COLO829 (cell line): ENCODE measurements at regions not wholly inside any gene's neighbourhood (a gene's known extent, or its start where the extent isn't known, plus 50 kb on each side); places are given as distances from the start of the nearest gene placed in this dataset.
"Not testable (repeated sequence)": the region's sequence is repeated elsewhere in the genome, so short reads cannot be mapped to it uniquely, and the experiment has no call there.

Experiments
- DNase-seq: peaks from one replicate; pipeline ENCODE4 v3.0.0; 2012; ENCODE audit warnings: low spot score

- not testable (repeated sequence) for DNase-seq
Observed at GRCh38 chr5:88615767-88616166, 267.2 kb downstream of the MEF2C start.

DNA sequence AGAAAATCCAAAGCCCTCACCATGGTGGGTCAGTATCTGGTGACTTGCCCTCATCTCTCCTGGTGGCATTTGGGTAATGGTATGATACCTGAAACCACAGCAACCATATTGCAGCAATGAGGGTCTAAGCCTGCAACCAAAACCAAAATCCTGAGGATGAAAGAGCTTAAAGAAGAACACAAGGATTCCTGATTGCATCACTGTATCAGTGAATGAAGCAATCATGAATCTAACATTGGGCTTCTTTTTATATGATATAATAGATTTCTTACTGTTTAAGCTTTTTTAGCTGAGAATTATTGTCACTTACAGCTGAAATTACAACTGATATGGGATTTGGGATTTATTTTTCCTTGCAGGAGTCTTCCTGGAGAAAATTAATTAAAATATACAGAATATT, 269.9 kb downstream of the MEF2C start:
- DNase-seq, result no peak

DNA sequence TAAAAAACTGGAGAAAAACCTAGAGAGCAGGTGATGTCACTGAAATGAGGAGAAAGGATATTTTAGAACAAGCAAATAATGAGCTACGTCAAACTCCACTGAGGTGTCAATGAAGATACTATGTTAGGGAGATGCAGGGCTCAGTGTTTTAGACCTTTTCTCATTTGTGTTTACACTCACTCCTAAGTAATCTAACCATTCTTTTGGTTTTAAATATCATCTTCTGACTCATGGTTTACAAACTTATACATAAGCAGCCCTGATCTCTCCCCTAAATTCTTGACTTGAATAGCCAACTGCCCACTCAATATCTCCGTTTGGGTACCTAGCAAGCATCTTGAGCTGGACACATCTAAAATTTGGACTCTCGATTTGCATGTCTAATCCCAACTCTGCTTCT, 272.4 kb downstream of the MEF2C start:
- DNase-seq, result no peak

DNA sequence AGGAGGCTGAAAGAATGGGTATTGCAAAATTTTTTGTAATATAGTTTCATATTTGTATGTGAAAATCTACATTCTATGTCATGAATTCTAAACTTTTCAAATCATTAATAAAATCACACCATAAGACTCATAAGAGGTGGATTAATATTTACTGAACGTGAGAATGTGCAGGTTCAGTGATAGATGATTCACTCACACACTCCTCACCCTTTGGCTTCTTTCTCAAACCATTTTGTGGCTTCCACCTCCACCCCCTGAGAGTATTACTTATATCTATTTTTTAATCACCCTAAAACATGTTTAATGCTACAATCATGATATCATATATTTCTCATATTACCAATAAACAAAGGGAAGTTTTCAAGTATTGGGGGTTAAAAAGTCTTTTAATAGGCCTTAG, 275.5 kb downstream of the MEF2C start:
- DNase-seq, result no peak

- DNase-seq, result no peak
Observed at GRCh38 chr5:88606626-88607025, 276.4 kb downstream of the MEF2C start.

- DNase-seq, result no peak
Observed at GRCh38 chr5:88606173-88606572, 276.8 kb downstream of the MEF2C start.

- DNase-seq, result no peak
Observed at GRCh38 chr5:88602584-88602983, 280.4 kb downstream of the MEF2C start.

DNA sequence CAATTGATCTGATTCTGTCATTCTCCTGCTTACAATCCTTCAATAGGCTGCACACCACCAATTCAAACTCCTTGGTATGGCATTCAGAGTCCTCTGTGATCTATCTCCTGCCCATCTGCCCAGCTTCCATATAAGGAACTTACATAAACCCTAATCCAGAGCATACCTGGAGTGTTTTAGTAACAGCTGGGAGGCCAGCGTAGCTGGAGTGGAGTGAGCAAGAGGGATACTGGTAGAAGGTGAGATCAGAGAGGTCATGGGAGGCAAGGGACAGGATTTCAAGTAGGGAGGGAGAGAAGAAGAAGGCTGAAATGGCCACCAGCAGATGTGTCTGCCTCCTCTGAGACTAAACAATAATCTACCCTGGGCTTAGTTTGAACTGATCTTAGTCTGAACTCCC, 288.5 kb downstream of the MEF2C start:
- no peak for DNase-seq

DNA sequence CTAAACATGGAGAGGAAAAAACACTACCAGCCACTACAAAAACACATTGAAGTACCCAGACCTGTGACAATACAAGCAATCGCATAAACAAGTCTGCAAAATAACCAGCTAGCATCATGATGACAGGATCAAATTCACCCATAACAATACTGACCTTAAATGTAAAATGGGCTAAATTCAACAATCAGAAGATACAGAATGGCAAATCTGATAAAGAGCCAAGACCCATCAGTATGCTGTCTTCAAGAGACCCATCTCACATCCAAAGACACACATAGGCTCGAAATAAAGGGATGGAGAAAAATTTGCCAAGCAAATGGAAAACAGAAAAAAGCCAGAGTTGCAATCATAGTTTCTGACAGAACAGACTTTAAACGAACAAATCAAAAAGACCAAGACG, 294.4 kb downstream of the MEF2C start:
- no peak for DNase-seq

- DNase-seq, result no peak
Observed at GRCh38 chr5:88583471-88583870, 299.5 kb downstream of the MEF2C start.

GRCh38 chr5:88558366-88558765, 289.7 kb upstream of the TMEM161B start:
- no peak for DNase-seq

DNA sequence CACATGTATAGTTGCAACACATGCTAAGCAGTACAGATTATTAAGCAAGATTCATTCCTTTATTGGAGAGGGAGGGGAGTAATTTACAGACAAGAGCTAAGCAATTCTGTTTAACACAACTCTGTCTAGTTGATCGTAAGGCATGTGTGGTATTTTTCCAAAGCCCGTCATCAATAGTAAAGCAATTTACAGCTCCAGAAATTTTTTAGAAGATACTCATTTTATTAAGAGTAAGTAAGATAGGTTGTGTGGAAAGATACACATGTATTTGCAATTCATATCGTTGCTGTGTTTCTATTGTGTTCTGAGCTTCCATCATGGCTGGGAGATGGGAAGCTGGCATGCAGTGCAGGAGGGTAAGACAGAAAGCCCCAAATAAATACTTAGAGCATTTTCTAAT, 289.2 kb upstream of the TMEM161B start:
- DNase-seq, result no peak

DNA sequence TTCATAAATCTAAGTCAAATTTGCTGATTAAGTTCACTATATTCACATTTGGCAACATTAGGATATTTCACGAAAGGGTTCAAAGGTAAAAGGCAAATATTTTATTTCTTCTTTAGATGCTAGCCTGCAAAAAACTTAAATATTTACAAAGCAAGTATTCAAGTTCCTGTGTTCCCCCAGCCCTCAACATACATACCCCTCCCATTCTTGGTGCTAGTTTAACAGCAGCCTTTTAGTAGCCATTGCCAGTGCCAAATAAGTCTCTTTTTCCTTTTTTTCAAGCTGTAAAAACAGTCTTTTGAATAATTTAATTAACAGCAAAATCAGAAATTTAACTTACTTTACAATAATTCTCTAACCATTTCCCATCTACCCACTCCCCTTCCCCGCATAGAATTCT, 288.5 kb upstream of the TMEM161B start:
- DNase-seq, result no peak

DNA sequence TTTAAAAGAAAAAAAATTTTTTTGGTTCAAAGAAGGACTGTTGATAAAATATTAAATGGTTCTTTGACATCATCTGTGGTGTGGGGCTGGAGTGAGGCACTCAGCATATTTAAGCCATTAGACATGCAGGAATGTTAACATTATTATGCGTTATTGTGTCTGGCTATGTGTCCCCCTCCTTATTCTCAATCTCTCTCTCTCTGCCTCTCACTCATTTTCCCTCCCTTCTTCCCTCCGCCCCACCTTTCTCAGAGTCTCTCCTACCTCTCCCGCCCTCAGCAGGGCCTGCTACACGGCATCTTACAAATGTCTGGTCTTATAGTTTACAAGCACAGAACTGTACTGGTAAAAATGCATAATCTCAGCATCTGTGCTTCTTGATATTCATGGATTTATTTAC, 287.8 kb upstream of the TMEM161B start:
- no peak for DNase-seq

DNA sequence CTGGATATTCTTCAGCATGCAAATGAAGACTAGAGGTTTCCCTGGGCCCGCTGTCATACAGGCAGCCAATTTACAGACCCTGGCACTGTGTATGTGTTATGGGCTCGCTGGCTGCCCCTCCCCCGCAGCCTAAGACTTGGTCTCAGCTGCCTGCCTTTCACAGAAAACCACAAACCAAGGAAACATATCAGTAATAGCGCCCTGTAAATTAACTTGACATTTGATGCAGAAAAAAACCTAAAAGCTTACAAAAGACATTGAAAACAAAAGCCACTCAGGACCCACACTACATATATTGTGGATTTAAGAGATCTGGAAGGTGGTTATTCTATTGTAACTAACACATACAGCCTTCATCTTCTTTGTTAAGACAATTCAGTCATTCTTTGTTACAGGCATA, 287.0 kb upstream of the TMEM161B start:
- no peak for DNase-seq

- DNase-seq, result no peak
Observed at GRCh38 chr5:88553986-88554385, 285.3 kb upstream of the TMEM161B start.

DNA sequence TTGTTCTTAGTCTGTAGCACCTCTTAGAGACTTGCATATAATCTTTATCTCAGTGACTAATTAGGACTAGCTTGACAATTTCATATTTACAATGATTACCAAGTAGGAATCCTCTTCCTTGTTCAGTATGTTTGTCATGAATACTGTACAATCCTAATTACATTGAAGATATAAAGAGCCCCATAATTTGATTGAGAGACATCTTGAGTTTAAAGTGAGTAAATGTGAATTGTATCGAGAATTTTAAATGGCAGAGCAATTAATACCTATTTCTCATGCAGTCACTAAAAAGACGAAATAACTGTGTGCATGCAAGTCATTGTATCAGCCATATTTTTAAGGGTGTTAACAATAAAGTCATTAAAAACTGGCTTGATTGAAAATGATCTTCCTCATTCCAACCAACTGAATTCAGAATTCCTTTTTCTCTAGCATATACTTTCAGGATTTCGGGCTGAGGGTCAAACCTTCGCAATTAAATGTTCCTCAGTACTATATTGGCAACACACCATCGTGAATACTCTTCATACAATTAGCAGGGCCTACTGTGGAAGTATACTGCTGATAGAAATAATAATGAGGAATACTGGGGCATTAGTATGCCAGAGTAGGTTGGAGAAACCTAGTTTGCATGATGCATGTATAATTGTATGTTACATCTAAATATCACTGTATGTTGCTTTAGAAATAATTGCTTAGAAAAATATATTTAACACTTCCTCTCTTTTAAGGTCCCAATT, 284.7 kb upstream of the TMEM161B start:
- DNase-seq, result no peak

DNA sequence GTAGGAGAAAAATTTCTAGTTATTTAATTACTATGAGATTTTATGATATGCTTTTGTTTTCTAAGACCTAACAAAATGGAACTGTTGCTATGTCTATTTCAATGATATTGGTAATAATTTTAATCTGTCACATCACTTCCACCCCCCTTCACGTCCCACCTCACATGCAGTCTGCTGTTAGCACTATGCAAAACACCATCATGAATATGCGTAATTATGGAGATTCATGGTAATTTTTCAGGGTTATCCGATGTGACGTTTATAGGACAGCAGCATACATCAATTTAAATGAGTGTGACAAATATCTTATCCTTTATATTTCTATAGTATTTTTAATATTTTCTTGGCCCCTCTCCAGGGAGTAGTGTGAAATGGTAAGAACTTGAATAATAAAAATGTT, 283.8 kb upstream of the TMEM161B start:
- no peak for DNase-seq

DNA sequence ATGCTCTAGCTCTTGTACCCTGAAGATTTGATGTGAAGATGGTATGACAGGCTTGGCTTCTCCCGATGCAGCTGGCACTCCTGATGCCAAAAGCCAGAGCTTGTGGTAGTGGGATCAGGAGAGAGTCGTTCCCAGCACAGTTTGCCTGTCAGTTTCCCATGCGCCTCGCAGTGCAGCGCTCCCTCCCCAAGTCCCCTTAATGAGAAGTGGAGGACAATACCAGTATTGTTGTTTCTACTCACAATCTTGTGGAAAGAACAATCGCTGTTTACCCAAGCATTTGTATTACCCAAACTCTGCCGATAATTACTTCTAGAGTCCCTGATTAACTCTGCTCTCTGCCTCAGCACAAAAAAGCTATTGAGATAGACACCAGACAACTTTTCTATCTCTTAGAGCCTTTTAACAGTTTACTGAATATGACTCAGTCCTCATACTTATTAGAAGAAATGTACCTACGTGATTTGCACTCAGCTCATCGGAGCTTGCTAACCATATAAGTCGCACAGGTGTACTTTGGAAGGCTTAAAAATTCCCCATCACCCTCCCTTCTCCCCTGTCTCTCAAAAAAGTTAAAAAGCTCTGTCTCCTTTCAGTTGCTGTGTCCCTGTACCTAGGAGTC, 283.2 kb upstream of the TMEM161B start:
- no peak for DNase-seq

- no peak for DNase-seq
Observed at GRCh38 chr5:88550736-88551135, 282.1 kb upstream of the TMEM161B start.

GRCh38 chr5:88548136-88548805, 279.6 kb upstream of the TMEM161B start:
- no peak for DNase-seq

DNA sequence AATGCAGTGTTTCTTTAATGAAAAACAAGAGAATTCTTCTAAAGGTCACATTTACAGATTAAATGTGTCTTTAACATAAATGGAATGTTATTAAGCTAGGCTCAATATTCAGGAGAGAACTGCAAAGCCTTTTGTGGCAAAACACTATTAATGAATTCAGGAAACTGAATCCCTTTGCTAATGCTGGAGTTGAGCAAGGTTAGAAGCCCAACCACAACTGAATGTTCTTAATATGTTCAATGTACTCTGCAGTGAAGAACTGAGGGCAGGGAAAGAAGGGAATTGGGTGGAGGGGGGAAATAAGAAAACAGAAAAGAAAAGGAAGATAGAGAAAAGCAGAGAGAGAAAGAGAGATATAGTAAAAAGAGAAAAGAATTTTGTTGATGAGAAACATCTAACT, 276.7 kb upstream of the TMEM161B start:
- DNase-seq, result no peak

DNA sequence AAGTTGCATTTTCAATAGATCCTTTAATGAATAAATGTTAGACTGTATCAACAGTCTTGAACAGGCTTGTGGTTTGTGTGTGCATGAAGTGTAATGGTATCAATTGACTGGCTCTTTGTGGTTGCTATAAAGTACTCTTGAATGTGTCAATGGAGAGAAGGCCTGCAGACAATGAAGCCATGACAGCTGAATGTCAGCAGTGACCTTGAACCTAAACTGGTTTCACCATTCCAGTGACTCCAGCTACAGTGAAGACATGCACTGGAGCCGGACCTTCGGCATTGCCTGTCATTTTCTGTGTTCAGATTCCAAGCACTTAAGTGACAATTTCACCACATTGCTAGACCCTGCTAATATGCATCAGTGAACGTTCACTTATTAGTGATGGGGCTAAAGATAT, 276.0 kb upstream of the TMEM161B start:
- DNase-seq, result no peak
